SK-N-MC (cell line): ENCODE measurements at regions not wholly inside any gene's neighbourhood (a gene's known extent, or its start where the extent isn't known, plus 50 kb on each side); places are given as distances from the start of the nearest gene placed in this dataset.

Source experiments
- EZH2 ChIP-seq: fragments of 200-600 bp; sonication (generic); IDR thresholded peaks from one replicate; pipeline ENCODE4 v1.6.1; 2017; ENCODE audit warnings: antibody characterized with exemption
- FOXP2 ChIP-seq: optimal IDR thresholded peaks from 2 replicates; pipeline ENCODE3; 2011; ENCODE audit warnings: mild to moderate bottlenecking, moderate library complexity; ENCODE audit not compliant: insufficient read depth; ENCODE audit errors: extremely low read length, control extremely low read depth
- POLR2AphosphoS5 ChIP-seq: IDR thresholded peaks from 2 replicates; pipeline ENCODE4 v1.6.1; 2012; ENCODE audit warnings: mild to moderate bottlenecking, low read depth, low read length, borderline replicate concordance

DNA sequence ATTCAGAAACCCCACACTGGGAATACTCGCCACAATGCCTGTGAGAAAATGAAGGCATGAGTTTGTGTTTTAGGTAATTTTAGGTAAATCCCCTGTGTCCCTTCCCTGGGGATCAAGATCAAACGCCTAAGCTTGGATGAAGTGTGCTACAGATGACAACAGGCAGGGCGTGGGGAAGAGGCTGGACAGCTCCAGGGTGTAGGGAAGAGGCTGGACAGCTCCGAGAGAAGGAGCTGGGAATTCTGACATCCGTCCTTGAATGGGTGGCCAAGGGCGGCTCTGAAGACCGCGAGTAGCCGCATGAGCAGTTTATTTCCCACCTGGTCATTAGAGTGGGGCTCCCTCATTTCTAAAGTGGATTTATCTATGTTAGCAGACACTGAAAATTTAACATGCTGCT lies 109.7 kb downstream of the RAMP3 start:
- no peak for TF ChIP-seq POLR2AphosphoS5
- no peak for TF ChIP-seq EZH2
- TF ChIP-seq FOXP2 = no peak
